ENCODE measurements at regions not wholly inside any gene's neighbourhood (a gene's known extent, or its start where the extent isn't known, plus 50 kb on each side); places are given as distances from the start of the nearest gene placed in this dataset.
A peak's percentile ranks its signal among the peaks of the same experiment; 100 is the strongest.
"Not testable (repeated sequence)": the region's sequence is repeated elsewhere in the genome, so short reads cannot be mapped to it uniquely, and the experiment has no call there.

GRCh38 chr5:93682471-93683404, 58.7 kb downstream of the POU5F2 start:
- DNase-seq = not testable (repeated sequence)

- no peak for DNase-seq
Observed at GRCh38 chr5:93681432-93681831, 60.0 kb downstream of the POU5F2 start.

- DNase-seq = peak; percentile 77
Observed at GRCh38 chr5:93677359-93677891, 64.0 kb downstream of the POU5F2 start.

- DNase-seq = no peak
Observed at GRCh38 chr5:93676704-93677103, 64.7 kb downstream of the POU5F2 start.

GRCh38 chr5:93675460-93676450, 65.6 kb downstream of the POU5F2 start:
- no peak for DNase-seq

GRCh38 chr5:93674866-93675459, 66.4 kb downstream of the POU5F2 start:
- DNase-seq = no peak

- no peak for DNase-seq
Observed at GRCh38 chr5:93674138-93674537, 67.3 kb downstream of the POU5F2 start.

GRCh38 chr5:93673316-93673954, 68.0 kb downstream of the POU5F2 start:
- no peak for DNase-seq

GRCh38 chr5:93665648-93666047, 75.8 kb downstream of the POU5F2 start:
- DNase-seq = no peak

GRCh38 chr5:93660677-93661076, 77.7 kb downstream of the NR2F1 start:
- DNase-seq = no peak

GRCh38 chr5:93658044-93658443, 75.0 kb downstream of the NR2F1 start:
- DNase-seq = no peak

GRCh38 chr5:93654676-93655075, 71.7 kb downstream of the NR2F1 start:
- DNase-seq = no peak

- DNase-seq = no peak
Observed at GRCh38 chr5:93653716-93654115, 70.7 kb downstream of the NR2F1 start.

GRCh38 chr5:93649234-93649900, 66.3 kb downstream of the NR2F1 start:
- no peak for DNase-seq

- no peak for DNase-seq
Observed at GRCh38 chr5:93644760-93645159, 61.7 kb downstream of the NR2F1 start.

Measured in right hindlimb (tissue), 1 donor.